Brain pericyte (primary cell): ENCODE measurements at regions not wholly inside any gene's neighbourhood (a gene's known extent, or its start where the extent isn't known, plus 50 kb on each side); places are given as distances from the start of the nearest gene placed in this dataset.
A peak's percentile ranks its signal among the peaks of the same experiment; 100 is the strongest.
"Not testable (repeated sequence)": the region's sequence is repeated elsewhere in the genome, so short reads cannot be mapped to it uniquely, and the experiment has no call there.

Experiments
- DNase-seq: peaks from one replicate; pipeline ENCODE4 v3.0.0-alpha.2; 2012; ENCODE audit warnings: low read depth, low spot score

DNA sequence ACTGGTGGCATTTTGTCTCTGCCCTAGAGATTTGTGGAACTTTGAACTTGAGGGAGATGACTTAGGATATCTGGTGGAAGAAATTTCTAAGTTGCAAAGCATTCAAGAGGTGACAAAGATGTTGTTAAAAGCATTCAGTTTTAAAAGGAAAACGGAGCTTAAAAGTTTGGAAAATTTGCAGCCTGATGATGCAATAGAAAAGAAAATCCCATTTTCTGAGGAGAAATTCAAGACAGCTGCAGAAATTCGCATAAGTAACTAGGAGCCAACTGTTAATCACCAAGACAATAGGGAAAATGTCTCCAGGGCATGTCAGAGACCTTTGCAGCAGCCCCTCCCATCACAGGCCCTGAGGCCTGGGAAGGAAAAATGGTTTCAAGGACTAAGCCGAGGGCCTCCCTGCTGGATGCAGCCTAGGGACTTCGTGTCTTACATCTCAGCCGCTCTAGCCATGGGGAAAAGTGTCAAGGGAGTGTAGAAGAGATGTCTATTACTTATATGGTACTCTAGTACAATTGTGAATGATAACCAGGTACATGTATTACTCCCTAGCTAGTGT lies 663.0 kb upstream of the CBLB start:
- not testable (repeated sequence) for DNase-seq

DNA sequence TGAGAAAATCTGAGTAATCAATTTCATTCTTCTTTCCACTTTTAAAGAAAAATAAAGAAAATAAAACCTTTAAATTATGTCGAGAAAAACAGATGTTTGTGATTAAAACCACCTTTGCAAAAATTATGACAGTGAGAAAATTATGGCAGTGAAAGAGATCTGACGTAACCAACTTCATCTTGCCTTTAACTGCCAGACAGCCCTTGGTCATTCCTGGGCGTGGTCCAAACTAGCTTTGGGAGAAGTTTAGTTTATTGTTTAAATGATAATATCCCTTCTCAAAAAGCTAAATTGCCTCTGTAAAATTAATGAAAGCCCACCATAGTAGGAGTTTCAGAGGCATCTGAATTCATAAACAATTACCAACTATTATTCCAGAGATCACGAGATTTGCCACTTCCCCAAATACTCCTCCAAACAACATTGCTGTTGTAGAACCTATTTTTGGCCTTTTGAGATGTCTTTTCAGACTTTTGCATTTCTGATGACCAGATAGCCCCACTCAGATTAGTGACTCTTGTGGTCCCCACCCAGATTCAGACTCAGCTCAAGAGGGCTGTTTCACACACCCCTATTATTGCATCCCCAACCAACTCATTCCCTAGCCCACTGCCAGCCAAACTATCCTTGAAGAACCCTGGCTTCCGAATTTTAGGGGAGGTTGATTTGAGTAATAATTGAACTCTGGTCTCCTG lies 664.4 kb upstream of the CBLB start:
- DNase-seq: no peak

DNA sequence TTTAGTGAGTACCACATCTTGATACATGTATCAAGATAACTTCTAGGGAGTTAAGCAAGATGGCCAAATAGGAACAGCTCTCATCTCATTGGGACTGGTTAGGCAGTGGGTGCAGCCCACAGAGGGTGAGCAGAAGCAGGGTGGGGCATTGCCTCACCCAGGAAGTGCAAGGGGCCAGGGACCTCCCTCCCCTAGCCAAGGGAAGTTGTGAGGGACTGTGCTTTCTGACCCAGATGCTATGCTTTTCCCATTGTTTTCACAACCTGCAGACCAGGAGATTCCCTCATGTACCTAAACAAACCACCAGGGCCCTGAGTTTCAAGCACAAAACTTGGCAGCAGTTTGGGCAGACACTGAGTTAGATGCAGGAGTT lies 665.0 kb upstream of the CBLB start:
- DNase-seq: no peak

DNA sequence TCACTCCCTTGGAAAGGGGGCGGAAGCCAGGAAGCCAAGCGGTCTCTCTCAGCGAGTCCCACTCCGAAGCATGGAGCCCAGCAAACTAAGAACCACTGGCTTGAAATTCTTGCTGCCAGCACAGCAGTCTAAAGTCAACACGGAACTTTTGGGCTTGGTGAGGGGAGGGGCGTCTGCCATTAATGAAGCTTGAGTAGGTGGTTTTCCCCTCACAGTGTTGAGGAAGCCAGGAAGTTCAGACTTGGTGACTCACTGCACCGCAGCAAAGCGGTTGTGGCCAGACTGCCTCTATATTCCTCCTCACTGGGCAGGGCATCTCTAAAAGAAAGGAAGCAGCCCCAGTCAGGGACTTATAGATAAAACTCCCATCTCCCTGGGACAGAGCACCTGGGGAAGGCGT lies 665.4 kb upstream of the CBLB start:
- DNase-seq: no peak

DNA sequence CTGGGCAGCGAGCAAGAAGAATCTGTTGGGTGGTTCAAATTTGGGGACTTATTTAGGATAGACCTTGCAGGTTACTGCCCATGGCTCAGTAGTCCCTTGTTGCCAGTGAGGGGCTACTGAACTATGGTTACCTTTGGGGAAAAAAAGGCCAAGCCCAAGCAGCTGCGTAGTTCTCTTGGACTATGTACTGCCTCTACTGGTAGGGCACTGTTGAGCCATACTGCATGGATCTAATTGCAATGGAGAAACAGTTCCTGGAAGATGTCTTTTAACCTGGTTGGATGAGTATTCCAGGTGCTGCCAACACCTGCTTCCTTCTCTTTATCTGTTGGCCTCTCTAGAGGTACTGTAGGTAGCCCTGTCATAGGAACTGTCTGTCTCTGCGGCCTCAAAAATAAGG lies 671.9 kb upstream of the CBLB start:
- DNase-seq: no peak

DNA sequence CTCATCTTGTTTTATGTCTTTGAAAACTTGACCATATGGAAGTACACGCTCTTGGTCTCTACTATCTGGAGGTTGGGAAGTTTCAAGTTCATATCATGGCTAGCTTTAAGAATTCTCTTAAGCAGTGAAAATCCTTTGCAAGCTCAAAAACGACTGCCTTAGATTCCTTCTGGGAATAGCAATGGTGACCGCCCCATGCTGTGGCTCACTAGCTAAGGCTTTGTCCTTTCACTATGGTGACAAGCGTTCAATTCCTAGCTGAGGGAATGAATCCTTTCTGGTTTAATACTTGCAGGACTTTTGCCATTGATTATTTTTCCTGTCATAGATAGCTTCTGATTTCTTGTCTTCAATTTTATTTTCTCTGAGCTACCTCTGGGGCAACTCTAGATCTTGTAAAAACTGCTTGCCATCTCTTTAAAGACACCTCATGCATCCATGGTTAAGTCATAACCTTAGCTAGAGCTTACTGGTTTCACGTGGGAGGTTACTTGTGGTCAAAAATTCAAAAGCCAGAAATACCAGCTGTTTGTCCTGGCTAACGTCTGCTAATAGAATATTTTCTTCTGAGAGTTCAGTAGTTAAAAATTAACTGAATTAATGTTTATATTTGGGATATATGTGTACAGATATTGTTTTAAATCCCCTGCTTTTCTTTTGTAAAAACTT lies 673.4 kb upstream of the CBLB start:
- DNase-seq: no peak

DNA sequence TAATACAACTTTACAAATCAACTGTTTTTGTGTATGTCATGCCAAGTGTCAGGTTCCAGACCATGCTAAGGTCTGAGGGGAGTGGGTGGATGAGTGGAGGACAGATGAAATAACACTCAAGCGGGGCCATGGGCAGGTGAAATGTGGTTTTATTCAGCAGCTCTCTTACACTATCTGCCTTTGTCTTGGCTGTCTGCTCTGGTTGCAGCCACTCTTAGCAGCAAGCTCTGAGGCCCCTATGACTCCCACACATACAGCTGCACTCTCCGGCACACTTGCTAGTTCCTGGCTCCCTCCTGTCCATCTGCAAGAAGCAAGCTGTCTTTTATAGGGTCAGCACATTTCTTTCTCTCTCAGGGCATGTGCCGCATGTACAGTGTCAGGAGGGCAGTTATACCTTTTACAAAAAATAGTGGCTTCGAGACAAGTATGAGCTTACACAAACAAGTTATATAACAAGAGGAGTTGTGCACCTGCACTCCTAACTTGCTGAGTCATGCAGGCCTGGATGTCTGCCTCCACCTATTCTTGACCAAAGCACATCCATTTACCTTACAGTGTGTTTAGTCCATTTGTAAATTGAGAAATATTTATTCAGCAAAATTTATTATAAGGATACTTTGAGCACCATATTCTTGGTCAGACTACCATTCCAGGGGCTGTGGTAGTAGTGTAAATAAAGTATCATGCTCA lies 683.7 kb upstream of the CBLB start:
- no peak for DNase-seq

DNA sequence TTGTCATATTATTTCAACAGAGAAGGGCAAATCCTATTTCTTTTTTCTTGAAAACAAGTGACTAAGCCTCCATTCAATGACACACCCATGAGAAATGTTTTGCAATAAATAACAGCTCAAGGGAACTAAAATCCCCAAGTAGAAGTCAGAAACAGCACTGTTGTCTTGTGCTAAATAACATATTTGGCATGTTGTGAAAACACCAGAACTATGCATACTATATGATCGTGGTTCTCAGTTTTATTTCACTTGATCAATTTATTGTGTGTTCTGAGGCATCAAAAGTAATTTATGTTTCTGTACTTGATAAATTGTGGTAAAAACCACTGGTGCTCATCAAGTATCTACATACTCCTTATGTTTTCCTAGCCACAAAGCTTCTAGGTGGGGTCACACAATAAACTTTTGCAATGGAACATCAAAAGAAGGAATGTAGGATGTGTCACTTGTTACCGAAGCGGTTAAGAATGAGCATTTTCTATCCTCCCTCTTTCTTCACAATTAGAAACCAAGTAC lies 691.7 kb upstream of the CBLB start:
- no peak for DNase-seq

DNA sequence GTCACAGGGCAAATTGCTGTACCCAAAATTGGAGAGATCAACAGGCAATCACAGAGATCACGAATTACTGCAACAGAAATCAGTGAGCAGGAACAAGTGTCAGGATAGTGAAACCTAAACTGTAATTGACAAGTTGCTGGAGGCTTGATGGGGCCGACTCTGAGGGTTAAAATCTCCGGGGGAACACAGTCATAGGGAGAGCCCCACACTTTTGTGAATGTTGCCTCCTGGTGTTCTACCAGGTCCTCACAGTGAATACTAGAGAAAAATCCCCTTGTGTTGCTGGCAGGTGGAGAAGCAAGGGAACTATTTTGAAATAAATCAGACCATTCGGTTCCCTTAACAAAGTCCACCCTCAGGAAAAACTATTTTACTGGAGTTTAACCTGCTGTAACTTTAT lies 697.5 kb upstream of the CBLB start:
- no peak for DNase-seq

DNA sequence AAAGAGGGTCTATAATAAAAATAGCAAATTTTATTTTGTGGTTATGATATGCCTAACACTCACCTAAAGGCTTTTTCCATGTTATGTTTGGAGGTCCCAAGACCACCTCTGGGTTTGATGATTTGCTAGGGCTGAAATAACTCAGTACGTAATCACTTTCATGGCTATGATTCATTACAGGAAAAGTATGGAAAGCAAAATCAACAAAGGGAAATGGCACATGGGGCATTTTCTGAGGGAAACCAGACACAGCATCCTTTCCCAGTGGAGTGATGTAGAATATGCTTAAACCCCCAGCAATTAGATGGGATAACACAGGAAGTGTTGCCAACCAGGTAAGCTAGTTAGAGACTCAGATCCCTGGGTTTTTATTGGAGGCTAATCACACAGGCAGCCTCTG lies 701.6 kb upstream of the CBLB start:
- no peak for DNase-seq

DNA sequence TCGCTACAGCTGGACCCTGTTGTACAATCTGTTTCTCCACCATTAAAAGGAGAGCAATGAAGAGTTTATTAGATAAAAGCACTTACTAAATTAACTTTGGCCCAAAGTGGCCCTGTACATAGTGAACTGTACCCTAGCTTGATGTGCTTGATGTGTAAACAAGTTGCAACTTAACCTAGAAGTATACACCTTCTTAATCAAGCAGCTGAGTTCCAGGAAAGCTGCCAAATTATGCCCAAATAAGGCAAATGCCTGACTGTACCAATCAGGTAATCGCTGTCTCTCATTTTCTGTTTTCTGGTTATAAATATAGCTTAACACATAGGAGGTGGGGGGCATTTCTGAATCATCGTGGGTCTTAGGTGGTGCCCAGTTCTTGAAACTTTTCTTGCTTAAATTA lies 704.8 kb upstream of the CBLB start:
- DNase-seq: no peak

DNA sequence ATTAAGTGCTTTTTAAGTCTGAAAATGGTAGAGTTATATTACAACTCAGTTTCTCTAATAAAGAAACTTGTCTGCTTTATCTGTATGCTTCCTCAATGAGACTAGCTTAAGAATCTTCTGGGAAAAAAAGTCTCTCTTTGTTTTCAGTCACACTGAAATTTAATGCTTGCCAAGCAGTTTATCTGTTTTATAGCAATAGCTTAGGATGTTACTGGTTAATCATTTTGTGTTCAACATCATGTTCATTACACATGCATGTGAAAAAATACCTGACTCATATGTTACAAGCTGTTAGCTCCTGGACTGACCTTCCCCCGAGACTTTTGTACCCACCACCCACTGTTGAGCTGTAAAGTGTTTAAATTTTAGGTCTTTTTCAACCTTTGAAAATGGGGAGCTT lies 706.2 kb upstream of the CBLB start:
- no peak for DNase-seq

DNA sequence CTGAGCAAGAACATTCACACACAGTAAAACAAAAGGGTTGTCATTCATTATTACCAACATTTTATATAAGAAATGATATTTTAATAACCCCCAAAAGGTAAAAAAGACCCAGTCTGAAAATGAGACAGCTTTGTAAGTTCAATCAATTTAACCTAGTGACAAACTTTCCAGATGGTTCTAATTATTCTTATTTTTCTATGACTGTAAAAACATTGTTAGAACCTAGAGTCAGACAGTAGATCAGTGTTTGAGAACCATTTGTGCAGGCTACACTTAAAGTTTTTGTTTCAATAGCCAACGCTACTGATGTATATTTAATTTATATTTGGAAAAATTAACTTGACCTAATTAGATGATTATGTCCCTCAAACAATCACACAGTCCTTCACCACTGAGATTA lies 708.4 kb upstream of the CBLB start:
- no peak for DNase-seq

DNA sequence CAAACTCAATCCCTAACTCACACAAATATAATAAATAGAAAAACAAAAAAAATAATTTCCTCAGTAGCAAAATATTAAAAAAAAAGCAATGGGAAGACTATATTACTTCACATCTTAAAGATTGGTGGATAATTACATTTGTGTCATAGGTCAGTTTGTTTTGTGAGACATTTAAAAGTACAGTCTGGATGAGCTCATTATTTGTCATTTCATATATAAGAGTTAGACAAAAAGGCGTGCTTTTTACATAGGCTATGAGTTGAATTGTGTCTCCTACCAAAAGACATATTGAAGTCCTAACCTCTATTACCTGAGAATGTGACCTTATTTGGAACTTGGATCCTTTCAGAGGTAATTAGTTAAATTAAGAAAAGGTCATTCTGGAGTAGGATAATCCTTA lies 710.1 kb upstream of the CBLB start:
- no peak for DNase-seq

DNA sequence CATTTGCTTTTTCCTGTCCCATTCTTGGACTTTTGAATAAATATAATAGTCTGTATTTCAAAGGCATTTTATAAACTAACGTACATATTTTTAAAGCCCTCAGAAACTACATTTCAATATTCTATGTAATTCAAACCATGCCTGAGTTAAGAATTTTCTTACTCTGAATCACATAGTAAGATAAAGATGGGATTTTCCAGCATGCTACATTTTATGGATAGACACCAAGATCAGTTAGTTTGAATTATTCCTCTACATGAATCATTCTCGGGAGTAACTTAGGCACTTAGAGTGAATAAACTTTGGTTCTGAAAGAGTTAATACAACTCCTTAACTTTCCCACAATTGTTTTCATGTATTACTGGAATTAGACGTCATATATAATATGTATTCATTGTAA lies 713.3 kb upstream of the CBLB start:
- no peak for DNase-seq

DNA sequence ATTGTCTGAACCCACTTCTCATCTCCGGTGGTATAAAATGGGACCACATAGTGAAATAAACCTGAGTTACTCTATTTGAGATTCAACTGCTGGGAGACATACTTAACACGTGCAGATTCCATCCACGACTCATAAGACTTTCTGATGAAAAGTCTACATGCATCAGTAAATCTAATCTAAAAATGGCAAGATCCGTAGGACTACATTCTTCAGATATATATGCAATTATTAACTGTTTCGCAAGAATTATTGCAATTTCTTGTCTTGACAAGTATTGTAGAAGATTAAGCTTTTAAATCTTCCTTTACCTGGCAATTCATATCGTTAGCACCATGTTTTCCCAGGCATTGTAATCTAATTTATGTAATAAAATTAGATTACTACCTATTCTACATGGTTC lies 718.7 kb upstream of the CBLB start:
- DNase-seq: no peak

DNA sequence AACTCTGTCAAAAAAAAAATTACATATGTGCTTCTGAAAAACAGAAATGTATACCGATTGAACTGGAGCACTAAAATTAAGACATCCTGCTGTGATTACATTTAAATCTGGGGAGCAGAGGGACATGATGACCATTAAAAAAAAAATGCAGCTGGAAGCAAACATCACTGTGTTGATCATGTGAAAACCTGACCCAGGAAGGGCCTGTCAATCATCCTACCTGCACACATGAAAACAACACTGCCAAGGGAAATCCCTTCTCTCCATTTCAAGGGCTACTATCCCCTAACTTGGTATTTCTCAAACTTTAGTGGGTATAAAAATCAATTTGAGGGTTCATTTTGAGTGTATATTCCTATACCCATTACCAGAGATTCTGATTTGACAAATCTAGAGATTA lies 719.9 kb upstream of the CBLB start:
- DNase-seq: no peak

DNA sequence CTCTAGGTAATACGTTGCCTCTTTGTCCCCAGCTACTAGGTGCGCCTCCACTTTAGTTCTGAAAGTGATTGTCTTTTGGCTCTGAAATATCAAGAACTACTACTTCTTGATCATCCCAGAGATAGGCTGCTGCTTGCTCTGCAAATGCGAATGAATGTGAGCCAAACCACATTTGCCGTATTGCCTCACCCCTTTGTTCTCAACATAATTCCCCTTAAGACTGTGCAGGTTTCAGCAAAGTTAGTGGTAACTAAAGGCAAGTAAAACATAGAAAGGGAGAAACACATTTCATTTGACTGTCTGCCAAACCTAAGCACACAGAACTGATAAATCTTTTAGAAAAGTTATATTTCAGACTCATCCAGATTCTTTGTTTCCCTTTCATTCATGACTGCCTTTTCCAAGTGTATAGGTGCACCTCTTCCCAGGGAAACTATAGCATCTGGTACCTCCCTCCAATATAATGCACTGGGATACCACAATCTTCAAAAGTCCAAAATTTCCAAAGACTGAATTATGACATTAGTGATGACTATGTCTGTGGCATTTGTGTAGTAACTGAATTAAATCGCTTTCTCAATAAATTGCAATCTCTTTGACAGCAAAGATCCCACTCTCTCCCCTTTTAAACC lies 720.6 kb upstream of the CBLB start:
- no peak for DNase-seq

DNA sequence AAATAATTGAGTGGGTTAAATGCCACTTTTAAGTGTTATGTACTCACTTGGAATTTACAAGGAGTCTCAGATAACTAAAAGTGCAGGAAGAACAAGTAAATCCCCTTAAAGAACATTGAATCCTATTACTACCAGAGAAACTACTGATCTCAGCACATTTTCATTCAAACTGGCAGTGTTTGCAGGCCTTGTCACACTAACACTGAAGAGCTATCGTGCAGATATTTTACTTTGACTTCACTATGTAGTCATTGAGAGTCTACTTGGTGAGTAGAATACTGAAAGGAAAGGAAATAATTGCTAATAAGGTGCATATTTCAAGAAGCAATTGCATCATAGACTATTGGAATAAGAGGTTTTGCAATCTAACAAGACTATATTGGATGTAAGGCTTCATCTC lies 721.4 kb upstream of the CBLB start:
- DNase-seq: no peak

DNA sequence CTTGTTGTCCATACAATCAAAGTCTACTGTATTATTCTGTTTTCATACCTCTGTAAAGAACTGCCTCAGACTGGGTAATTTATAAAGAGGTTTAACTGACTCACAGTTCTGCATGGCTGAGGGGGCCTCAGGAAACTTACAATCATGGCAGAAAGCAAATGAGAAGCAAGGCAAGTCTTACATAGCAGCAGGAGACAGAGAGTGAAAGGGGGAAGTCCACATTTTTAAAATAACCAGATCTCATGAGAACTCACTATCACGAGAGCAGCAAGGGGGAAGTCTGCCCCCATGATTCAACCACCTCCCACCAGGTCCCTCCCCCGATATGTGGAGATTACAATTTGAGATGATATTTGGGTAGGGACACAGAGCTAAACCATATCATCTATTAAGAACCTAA lies 724.6 kb upstream of the CBLB start:
- DNase-seq: no peak

DNA sequence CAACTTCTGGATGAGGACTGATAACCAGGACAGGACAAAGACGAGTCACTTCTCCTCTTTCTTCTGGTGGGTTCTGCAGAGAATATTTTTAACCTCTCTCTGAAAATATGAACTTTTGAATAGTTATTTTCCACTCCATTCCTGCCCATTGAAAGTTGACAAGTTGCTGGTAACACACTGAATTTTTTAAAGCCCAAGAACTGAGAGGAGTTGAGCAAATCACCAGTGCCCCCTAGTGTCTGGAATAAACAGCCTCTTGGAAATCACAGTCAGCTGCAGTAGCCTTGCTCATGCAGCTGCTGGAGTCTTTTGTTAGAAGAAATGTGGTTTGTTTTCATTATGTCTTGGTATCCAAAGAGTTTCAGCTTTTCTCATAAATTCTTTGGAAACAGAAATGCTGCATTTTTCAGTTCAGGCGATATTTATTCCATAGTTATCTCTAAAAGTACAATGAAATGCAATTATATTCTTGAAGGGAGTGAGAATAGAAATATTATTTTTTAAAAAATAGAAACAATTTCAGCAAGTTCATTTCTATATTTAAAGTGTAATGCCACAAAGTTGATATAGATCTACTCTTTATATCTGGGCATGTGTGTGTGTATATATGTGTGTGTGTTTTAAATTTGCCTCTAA lies 741.0 kb upstream of the CBLB start:
- peak; percentile 83 for DNase-seq
